ENCODE measurements at regions not wholly inside any gene's neighbourhood (a gene's known extent, or its start where the extent isn't known, plus 50 kb on each side); places are given as distances from the start of the nearest gene placed in this dataset.
A peak's percentile ranks its signal among the peaks of the same experiment; 100 is the strongest.
"Not testable (repeated sequence)": the region's sequence is repeated elsewhere in the genome, so short reads cannot be mapped to it uniquely, and the experiment has no call there.

GRCh38 chr2:19178175-19178574, 180.2 kb downstream of the OSR1 start:
- peaks cover 17% of the 10 kb centered on the region for H3K36me3 Mint-ChIP-seq (ENCODE audit: low read depth)
- peaks cover 7% of the 10 kb centered on the region for H3K27me3 Mint-ChIP-seq (ENCODE audit: low read depth, poor library complexity)
- no peak overlapping the region for H3K4me3 Mint-ChIP-seq
- no peak for TF ChIP-seq CTCF (IDR thresholded peaks at IDR 0.05)
- H3K9me3 Mint-ChIP-seq, result peaks cover 29% of the 10 kb centered on the region
- H3K27ac Mint-ChIP-seq, result no peak overlapping the region
- no peak for DNase-seq
- H3K4me1 Mint-ChIP-seq, result no peaks in the 10 kb centered on the region

GRCh38 chr2:19176977-19177376, 181.4 kb downstream of the OSR1 start:
- Mint-ChIP-seq H3K27me3 (ENCODE audit: low read depth, poor library complexity) (peaks cover 7% of the 10 kb centered on the region), H3K4me3 (no peak overlapping the region), H3K9me3 (peaks cover 23% of the 10 kb centered on the region), H3K36me3 (ENCODE audit: low read depth) (peaks cover 17% of the 10 kb centered on the region), H3K27ac (no peak overlapping the region), H3K4me1 (no peaks in the 10 kb centered on the region)
- no peak for DNase-seq
- no peak for TF ChIP-seq CTCF (IDR thresholded peaks at IDR 0.05)

- no peak for TF ChIP-seq CTCF (IDR thresholded peaks at IDR 0.05)
- Mint-ChIP-seq H3K27me3 (ENCODE audit: low read depth, poor library complexity) (peaks cover 7% of the 10 kb centered on the region), H3K4me1 (no peaks in the 10 kb centered on the region), H3K27ac (no peak overlapping the region), H3K36me3 (ENCODE audit: low read depth) (peaks cover 16% of the 10 kb centered on the region), H3K4me3 (no peak overlapping the region), H3K9me3 (peaks cover 19% of the 10 kb centered on the region)
- DNase-seq, result no peak
These were observed 182.1 kb downstream of the OSR1 start for GRCh38 chr2:19176172-19176852.

- no peak for TF ChIP-seq CTCF (IDR thresholded peaks at IDR 0.05)
- no peak overlapping the region for H3K27ac Mint-ChIP-seq
- no peak overlapping the region for H3K4me3 Mint-ChIP-seq
- H3K9me3 Mint-ChIP-seq, result peaks cover 8% of the 10 kb centered on the region
- no peak for DNase-seq
- H3K27me3 Mint-ChIP-seq (ENCODE audit: low read depth, poor library complexity), result peaks cover 7% of the 10 kb centered on the region
- peaks cover 3% of the 10 kb centered on the region for H3K36me3 Mint-ChIP-seq (ENCODE audit: low read depth)
- H3K4me1 Mint-ChIP-seq, result no peaks in the 10 kb centered on the region
These were observed 184.2 kb downstream of the OSR1 start for GRCh38 chr2:19174176-19174575.

GRCh38 chr2:19171409-19171808, 187.0 kb downstream of the OSR1 start:
- TF ChIP-seq CTCF (IDR thresholded peaks at IDR 0.05), result no peak
- Mint-ChIP-seq H3K36me3 (ENCODE audit: low read depth) (peaks cover 7% of the 10 kb centered on the region), H3K27me3 (ENCODE audit: low read depth, poor library complexity) (peaks cover 2% of the 10 kb centered on the region), H3K4me1 (no peaks in the 10 kb centered on the region), H3K4me3 (no peak overlapping the region), H3K27ac (no peak overlapping the region), H3K9me3 (peaks cover 17% of the 10 kb centered on the region)
- no peak for DNase-seq

- Mint-ChIP-seq H3K4me3 (no peak overlapping the region), H3K27ac (no peak overlapping the region), H3K36me3 (ENCODE audit: low read depth) (peaks cover 7% of the 10 kb centered on the region), H3K4me1 (no peaks in the 10 kb centered on the region), H3K27me3 (ENCODE audit: low read depth, poor library complexity) (no peaks in the 10 kb centered on the region), H3K9me3 (peaks cover 26% of the 10 kb centered on the region)
- TF ChIP-seq CTCF (IDR thresholded peaks at IDR 0.05), result no peak
- no peak for DNase-seq
These were observed 189.2 kb downstream of the OSR1 start for GRCh38 chr2:19169134-19169768.

- H3K4me1 Mint-ChIP-seq; H3K27ac Mint-ChIP-seq; DNase-seq; H3K27me3 Mint-ChIP-seq (ENCODE audit: low read depth, poor library complexity): not testable (repeated sequence)
- peaks cover 50% of the 10 kb centered on the region for H3K9me3 Mint-ChIP-seq
- peaks cover 14% of the 10 kb centered on the region for H3K36me3 Mint-ChIP-seq (ENCODE audit: low read depth)
- peak overlapping the region; percentile 5 for H3K4me3 Mint-ChIP-seq
These were observed 194.3 kb downstream of the OSR1 start for GRCh38 chr2:19164099-19164498.

Measured in nephron progenitor cell (in vitro differentiated cells).